ENCODE measurements at regions not wholly inside any gene's neighbourhood (a gene's known extent, or its start where the extent isn't known, plus 50 kb on each side); places are given as distances from the start of the nearest gene placed in this dataset.

DNA sequence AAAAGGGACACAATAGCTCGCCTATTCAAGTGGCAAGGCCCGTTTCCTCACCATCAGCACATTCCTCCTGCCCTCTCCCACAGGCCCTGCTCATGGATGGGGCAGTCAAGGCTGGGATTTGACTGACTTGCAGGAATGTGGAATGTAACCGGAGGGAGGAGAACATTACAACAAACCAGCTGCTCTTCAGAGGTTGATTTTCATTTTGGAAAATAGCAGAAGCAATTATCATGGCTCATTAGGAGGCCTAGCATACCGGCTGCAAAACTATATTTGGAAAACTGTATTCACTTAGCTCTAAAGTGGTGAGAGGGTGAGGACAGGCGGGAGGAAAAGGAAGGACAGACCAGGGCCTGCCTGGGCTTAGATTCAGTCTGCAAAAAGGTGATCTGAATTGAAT, 283.7 kb downstream of the CD83 start:
- TF ChIP-seq, protein P1, sequence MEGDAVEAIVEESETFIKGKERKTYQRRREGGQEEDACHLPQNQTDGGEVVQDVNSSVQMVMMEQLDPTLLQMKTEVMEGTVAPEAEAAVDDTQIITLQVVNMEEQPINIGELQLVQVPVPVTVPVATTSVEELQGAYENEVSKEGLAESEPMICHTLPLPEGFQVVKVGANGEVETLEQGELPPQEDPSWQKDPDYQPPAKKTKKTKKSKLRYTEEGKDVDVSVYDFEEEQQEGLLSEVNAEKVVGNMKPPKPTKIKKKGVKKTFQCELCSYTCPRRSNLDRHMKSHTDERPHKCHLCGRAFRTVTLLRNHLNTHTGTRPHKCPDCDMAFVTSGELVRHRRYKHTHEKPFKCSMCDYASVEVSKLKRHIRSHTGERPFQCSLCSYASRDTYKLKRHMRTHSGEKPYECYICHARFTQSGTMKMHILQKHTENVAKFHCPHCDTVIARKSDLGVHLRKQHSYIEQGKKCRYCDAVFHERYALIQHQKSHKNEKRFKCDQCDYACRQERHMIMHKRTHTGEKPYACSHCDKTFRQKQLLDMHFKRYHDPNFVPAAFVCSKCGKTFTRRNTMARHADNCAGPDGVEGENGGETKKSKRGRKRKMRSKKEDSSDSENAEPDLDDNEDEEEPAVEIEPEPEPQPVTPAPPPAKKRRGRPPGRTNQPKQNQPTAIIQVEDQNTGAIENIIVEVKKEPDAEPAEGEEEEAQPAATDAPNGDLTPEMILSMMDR (IDR thresholded peaks at IDR 0.05), result no peak
- no peak for TF ChIP-seq POLR2A (IDR thresholded peaks at IDR 0.05)
- no peak for TF ChIP-seq EP300 (IDR thresholded peaks at IDR 0.05)
- H3K36me3 ChIP-seq, result no peaks in the 10 kb centered on the region
- no peak overlapping the region for H3K4me3 ChIP-seq
- 53 to 64% (median 60%) methylated on average over 5 of the region's 5 CpGs for WGBS, 3 donors
- no peak overlapping the region for H3K27ac ChIP-seq
- no peaks in the 10 kb centered on the region for H3K9me3 ChIP-seq
- H3K27me3 ChIP-seq, result no peaks in the 10 kb centered on the region
- no peaks in the 10 kb centered on the region for H3K4me1 ChIP-seq (ENCODE audit: insufficient read depth)
- no peak for DNase-seq
- intact Hi-C loops (cut with DNase I), result no loop called here

DNA sequence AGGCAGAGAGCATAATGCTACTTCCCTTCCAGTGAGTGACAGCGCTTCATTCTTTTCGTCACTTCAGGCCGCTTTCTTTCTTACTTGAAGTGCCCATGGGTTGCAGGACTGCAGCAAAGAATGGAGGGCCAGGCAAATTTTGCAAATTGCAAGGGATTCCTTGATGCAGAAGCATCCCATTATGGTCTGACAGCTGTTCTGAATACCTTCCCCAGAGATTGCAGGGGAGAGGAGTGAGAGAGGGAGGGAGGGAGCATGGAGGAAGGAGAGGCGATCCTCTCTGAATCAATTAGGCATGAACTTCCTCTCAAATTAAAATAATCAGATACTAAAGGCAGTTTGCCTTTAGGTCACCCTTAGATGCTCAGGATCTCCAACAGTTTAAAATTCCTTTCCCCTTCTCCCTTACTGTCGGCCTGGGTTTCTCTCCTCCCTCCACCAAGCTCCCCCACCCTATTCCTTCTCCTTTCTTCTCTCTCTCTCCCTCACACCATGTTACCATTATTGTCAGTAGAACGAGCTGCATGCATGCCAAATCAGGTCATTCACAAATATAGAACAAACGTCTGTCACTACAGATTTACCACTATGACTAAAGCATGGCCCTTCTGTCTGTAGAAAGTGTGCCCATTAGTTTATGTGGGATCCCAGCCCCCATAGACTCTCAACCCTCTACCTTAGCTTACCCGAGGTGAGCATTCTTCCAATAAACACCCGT, 289.2 kb downstream of the CD83 start:
- no peak for DNase-seq
- Histone ChIP-seq H3K9me3 (no peaks in the 10 kb centered on the region), H3K4me3 (no peak overlapping the region), H3K27ac (no peak overlapping the region), H3K4me1 (ENCODE audit: insufficient read depth) (no peaks in the 10 kb centered on the region), H3K36me3 (no peaks in the 10 kb centered on the region), H3K27me3 (no peaks in the 10 kb centered on the region)
- WGBS, 3 donors, result 76 to 83% (median 80%) methylated on average over 9 of the region's 9 CpGs
- TF ChIP-seq EP300 (IDR thresholded peaks at IDR 0.05) (no peak), POLR2A (IDR thresholded peaks at IDR 0.05) (no peak)
- TF ChIP-seq, protein P1 (IDR thresholded peaks at IDR 0.05), result no peak
- intact Hi-C loops (cut with DNase I), result no loop called here

DNA sequence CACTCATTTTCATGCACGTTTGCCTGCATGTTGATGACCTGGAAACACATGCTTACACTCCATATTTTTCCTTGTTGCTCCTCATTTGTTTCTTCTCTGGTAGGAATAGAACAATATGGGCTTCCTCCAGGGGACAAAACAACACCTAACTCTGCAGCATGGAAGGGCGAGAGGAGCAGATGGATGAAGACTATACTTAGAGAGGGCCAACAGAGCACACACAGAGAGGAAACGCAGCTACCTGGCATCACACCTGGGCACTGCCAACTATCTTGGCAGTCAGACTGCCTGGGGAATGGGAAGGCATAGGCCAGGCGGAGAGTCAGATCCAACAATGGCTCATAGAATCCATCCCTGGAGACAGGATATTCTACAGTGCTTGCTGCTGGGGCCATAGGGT, 290.9 kb downstream of the CD83 start:
- Histone ChIP-seq H3K9me3 (no peaks in the 10 kb centered on the region), H3K4me1 (ENCODE audit: insufficient read depth) (no peaks in the 10 kb centered on the region), H3K36me3 (no peaks in the 10 kb centered on the region), H3K27ac (no peak overlapping the region), H3K27me3 (no peaks in the 10 kb centered on the region), H3K4me3 (no peak overlapping the region)
- no peak for DNase-seq
- TF ChIP-seq EP300 (IDR thresholded peaks at IDR 0.05), result no peak
- no peak for TF ChIP-seq POLR2A (IDR thresholded peaks at IDR 0.05)
- TF ChIP-seq, protein P1 (IDR thresholded peaks at IDR 0.05), result no peak
- WGBS, 3 donors, result 79 to 88% (median 87%) methylated on average over 4 of the region's 4 CpGs
- intact Hi-C loops (cut with DNase I), result no loop called here

DNA sequence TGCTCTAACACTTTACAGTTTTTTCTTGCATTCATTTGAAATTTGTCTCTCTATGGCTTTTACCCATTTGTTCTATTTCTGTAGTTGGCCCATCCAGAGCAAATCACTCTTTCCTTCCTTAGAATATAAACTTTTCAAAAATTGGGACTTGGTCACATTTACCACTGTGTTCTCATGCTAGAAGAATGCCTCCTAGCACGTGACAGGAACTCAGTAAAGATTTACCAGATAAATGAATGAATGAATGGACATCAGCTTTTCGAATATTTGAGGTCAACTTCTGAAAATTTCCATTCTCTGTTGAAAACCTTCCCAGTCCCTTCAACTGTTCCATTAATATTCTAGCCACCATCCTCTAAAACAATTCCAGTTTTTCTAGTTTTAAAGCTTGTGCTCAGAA, 294.5 kb downstream of the CD83 start:
- Histone ChIP-seq H3K36me3 (no peaks in the 10 kb centered on the region), H3K9me3 (no peaks in the 10 kb centered on the region), H3K27me3 (no peaks in the 10 kb centered on the region), H3K4me1 (ENCODE audit: insufficient read depth) (no peaks in the 10 kb centered on the region), H3K4me3 (no peak overlapping the region), H3K27ac (no peak overlapping the region)
- TF ChIP-seq, protein P1 (IDR thresholded peaks at IDR 0.05), result no peak
- TF ChIP-seq POLR2A (IDR thresholded peaks at IDR 0.05), result no peak
- no peak for TF ChIP-seq EP300 (IDR thresholded peaks at IDR 0.05)
- intact Hi-C loops (cut with DNase I), result no loop called here
- DNase-seq, result no peak
- 85 to 88% (median 86%) methylated on average over 2 of the region's 2 CpGs for WGBS, 3 donors
